GM12872 (cell line): ENCODE measurements at regions not wholly inside any gene's neighbourhood (a gene's known extent, or its start where the extent isn't known, plus 50 kb on each side); places are given as distances from the start of the nearest gene placed in this dataset.

Experiments used
- CTCF ChIP-seq: IDR thresholded peaks from 3 replicates; pipeline ENCODE4 v1.5.1; 2011; ENCODE audit warnings: low read depth, mild to moderate bottlenecking, low read length, moderate library complexity; ENCODE audit not compliant: insufficient read depth

DNA sequence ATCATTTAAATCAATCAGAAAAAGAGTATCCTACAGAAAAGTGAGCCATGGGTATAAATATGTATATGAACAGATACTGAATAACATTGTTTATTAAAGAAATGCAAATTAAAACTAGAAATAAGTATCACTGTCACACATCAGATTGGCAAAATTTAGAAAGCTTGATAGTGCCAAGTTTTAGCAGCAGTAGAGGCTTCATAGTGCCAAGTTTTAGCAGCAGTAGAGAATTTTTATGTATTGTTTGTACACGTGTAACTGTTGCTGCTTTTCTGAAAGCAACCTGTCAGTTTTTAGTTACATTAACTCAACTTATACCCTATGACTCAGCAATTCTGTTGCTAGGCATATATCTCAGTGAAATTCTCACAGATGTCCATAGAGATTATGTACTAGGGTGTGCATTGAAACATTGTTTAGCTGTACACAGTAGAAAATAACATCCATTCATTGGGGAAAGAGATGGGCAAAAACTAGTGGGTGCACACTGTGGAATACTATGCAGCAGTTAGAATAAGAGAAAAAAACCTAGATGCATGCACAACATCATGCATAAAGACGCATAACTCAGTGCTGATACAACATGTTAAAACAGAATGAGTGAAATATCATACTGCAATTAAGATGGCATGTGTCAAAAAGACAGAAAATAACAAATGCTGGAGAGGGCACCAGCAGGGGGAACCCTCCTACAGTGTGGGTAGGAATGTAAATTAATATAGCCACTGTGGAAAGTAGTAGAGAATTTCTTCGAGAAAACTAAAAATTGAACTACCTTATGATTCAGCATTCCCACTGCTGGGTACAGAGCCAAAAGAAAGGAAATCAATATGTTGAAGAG lies 294.5 kb upstream of the NT5C1B start:
- peak; percentile 25; the same call in 1 of the 3 replicates for TF ChIP-seq CTCF

- no peak for TF ChIP-seq CTCF
Measured at GRCh38 chr2:18871430-18871829, 282.1 kb upstream of the NT5C1B start.

DNA sequence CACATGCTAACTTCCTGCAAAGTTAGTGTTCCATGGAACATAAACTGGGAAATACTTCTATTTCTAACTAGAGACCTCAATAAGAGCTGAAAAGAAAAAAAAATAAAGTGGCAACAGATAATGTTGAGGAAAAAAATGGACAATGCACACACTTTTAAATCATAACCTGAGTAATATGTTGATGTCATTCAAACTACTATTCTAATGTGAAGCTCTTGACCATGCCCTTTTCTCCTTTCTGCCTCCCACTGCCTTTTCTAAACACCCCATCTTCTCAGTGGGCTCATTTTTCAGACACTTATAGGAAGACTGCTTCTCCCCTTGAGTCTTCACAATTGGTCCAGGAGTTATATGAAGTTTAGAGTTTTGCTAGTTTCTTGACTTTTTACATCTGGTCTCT lies 280.9 kb upstream of the NT5C1B start:
- TF ChIP-seq CTCF = no peak

DNA sequence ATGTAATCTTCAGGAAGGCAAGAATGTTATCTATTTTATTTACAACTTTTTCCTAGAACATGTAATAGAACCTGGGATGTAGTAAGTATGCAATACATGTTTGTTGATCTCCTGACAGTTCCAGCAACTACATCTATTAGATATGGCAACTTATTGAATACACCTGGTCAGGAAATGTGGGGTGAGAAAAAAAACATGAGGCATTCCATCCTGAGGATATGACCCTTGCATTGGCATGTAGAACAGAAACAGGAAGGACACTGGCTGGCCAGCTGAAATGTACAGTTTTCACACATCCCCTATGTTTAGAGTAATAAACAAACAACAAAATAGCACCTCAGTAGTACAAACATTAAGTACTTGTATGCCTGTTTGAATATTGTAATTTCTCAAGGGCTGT lies 272.6 kb upstream of the NT5C1B start:
- TF ChIP-seq CTCF = no peak

DNA sequence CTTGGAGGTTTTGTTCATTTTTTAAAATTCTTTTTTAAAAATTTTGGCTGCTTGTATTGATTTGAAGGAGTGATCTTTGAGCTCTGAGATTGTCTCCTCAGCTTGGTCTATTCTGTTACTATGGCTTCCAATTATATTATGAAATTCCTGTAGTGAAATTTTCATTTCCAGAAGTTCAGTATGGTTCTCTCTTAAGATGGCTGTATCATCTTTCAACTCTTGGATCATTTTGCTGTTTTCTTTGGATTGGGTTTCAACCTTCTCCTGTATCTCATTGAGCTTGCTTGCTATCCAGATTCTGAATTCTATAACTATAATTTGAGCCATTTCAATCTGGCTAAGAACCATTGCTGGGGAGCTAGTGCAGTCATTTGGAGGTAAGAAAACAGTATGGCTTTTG lies 270.8 kb upstream of the NT5C1B start:
- no peak for TF ChIP-seq CTCF

DNA sequence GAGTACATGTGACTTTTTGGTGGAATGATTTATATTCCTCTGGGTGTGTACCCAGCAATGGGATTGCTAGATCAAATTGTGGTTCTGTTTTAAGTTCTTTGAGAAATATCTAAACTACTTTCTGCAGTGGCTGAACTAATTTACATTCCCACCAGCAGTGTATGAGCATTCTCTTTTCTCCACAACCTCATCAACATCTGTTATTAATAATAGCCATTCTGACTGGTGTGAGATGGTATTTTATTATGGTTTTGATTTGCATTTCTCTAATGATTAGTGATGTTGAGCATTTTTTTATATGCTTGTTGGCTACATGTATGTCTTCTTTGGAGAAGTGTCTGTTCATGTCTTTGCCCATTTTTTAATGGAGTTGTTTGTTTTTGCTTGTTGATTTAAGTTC lies 267.4 kb upstream of the NT5C1B start:
- TF ChIP-seq CTCF = no peak

DNA sequence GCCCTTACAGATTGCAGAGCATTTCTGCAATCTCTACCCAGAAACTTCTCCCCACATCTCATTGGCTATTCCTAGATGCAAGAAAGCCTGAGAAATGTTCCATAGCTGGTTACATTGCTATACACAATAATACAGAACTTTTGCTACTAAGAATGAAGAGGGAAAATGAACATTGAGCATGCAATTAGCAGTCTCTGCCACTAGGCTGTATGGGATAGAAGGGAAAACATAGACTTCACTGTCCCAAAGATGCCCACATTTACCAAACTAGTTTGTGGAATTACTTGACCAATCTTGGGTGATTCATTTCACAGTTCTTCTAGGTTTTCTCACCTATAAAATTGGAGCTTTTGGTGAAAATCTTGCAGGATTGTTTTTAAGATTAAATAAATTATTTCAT lies 265.7 kb upstream of the NT5C1B start:
- TF ChIP-seq CTCF = peak; percentile 40; the same call in 1 of the 3 replicates
